ENCODE measurements at regions not wholly inside any gene's neighbourhood (a gene's known extent, or its start where the extent isn't known, plus 50 kb on each side); places are given as distances from the start of the nearest gene placed in this dataset.
"Not testable (repeated sequence)": the region's sequence is repeated elsewhere in the genome, so short reads cannot be mapped to it uniquely, and the experiment has no call there.

- not testable (repeated sequence) for TF ChIP-seq EP300, POLR2AphosphoS5, CTCF (IDR thresholded peaks at IDR 0.05)
Observed at GRCh38 chr13:83439464-83439863, 442.8 kb downstream of the SLITRK1 start.

Measured in sigmoid colon (tissue), 4 donors.